ENCODE measurements at regions not wholly inside any gene's neighbourhood (a gene's known extent, or its start where the extent isn't known, plus 50 kb on each side); places are given as distances from the start of the nearest gene placed in this dataset.

DNA sequence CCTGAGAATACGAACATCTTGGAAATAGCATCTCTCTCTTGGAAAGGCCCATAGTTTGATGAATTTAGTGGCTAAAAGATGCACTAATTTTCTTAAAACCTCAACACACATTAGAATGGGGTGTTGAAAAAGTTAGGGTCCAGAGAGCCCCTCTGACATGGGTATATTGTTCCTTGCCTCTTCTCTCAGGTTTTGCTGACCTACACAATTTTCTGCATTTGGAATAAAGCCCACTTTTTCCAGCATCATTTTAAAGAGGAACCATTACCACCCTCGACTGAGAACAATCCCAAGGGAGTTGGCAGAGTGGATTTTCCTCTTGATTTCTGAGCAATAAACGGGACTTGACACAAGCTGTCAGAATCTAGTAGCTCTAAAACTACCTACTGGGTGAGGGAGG is 156.1 kb downstream of the PMP22 start:
- DNase-seq = no peak

DNA sequence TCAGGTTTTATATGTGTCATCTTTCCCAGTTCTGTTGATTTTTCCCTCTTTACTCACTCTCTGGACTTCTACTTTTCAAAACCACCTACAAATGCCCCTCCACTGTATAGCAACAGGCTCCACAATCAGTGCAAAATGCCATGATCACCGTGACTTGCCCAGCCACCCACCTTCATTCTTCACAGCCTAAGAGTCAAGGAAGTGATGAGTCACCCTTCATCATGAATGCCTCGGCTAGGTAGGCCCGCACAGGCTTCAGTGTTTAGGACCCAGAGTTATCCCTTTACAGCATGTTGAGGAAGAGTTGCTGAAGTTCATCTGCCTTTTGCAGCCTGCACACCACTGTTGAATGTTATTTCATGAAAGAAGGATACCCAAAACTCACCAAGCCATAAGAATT is 158.6 kb downstream of the PMP22 start:
- no peak for DNase-seq

DNA sequence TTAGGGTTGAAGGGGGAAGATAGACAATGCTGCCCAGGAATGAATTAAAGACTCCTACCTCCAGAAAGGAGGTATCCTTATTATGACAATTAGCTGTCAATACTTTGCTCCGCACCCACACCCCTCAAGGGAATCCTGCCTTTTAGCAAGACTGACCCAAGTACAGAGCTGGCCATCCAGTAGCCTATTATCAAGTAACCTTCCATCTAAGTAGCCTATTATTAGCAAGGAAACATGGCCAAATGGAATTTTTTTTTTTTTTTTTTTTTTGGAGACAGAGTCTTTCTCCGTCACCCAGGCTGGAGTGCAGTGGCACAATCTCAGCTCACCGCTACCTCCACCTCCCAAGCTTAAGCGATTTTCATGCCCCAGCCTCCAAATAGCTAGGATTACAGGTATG is 161.3 kb downstream of the PMP22 start:
- no peak for DNase-seq

DNA sequence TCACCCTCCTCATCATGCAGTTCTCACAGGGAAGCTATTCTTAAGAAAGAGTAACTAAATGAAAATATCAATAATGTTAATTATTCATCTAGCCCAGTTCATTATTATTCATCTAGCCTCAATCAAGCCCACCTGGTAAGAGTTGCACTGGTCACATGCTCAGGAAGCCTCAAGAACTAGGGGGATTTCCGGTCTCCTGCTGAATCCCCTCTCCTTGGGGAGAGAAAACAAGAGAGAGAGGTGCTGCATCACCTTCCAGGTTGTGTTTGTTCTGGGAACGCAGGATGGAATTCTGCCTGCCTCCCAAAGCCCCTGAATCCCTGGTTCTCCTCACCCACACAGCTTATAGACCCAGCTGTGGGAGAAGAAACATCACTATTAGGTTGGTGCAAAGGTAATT is 164.0 kb downstream of the PMP22 start:
- DNase-seq = no peak

DNA sequence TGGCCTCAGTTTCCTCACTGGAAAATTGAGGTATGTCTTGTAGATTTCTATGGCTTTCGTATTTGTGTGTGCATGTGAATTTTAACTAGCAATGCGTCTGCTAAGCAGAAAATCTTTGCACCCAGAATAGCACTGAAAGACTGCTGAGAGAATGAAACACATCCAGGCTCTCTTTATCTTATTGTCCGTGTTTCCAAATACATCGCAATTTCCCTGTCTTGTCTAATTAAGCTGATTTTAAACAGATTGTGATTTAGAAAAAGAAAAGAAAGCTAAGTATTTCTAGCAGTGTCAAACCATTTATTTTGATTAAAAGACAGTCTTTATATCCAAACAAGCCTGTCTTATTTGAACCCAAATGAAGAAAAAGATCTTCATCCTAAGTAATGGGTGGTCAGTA is 168.6 kb downstream of the PMP22 start:
- DNase-seq = no peak

DNA sequence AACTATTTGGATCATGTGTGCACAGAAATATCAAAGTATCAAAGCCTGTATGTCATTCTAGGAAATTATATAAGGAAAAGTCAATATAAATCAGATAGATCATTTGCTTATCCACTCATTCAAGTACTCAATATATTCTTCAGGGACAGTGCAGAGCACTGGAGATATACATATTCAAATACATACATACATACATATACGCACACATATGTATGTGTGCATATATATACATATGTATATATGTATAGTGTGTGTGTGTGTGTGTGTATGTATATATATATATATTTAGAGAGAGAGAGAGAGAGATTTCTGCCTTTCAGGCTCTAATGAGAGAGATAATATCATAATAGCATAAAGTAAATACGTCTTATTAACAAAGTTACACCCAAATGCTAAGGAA is 169.2 kb downstream of the PMP22 start:
- DNase-seq = no peak

DNA sequence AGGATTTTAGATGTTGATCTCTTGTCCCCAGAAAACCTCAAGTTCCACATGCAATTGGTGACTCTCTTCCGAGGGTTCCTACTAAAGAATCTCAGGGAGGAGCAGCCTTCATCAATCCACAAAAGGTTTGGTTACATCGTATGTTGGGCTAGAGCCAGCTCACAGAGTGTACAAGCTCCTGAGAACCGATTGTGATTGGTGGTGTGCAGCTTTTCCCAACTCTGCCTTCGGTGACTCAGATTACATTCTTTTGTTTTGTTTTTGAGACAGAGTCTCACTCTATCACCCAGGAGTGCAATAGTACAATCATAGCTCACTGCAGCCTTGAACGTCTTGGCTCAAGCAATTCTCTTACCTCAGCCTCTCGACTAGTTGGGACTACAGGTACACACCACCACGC is 172.4 kb downstream of the PMP22 start:
- no peak for DNase-seq

DNA sequence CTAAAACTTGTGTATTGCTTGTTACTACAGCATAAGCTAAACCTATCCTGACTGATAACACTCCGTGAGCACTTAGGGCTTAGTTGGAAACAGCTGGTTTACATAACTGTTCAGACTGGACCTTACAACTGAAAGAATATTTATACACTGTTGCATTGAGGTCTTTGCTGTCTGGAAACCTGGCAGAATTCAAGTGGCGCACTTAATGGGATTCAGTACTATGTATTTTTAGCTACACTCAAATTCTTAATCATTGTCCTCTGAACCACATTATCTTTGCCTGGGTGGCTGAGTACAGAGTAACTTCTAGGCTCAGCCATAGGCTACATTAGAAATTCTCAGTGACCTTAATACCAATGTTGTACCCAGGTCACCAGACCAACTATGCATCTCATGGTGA is 172.9 kb downstream of the PMP22 start:
- no peak for DNase-seq

DNA sequence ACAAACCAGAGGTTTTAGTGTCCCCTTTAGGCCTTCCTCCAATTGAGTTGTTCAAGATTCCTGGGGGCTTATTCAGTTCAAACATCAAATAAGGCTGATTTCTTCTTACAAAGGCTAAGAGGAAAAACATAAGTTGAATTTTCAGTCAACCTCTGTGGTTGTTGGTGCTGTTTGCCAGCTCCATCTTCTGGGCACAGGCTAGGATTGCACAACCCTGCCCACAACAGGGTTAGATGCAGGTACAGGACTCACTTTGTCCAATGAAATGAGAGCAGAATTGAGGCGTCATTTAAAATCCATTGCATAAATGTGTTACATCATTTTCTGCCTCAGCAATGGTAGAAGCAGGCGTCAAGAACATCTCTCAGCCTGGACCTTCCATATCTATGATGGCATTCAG is 173.3 kb downstream of the PMP22 start:
- no peak for DNase-seq

DNA sequence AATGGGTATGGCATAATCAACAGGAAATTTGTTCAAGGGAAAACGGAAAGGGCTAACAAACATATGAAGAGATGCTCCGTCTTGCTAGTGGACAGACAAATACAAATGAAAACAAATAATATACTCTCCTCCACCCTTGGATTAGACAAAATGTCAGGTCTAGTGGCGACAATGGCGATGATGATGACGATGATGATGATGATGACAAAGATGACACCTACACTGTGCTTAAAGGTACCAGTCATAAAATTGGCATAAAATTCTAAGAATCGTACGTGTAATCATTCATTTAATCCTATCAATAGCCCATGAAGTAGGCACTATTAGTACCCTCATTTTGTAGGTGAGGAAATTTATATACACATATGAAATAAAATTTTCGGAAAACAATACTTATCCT is 174.6 kb downstream of the PMP22 start:
- DNase-seq = no peak

DNA sequence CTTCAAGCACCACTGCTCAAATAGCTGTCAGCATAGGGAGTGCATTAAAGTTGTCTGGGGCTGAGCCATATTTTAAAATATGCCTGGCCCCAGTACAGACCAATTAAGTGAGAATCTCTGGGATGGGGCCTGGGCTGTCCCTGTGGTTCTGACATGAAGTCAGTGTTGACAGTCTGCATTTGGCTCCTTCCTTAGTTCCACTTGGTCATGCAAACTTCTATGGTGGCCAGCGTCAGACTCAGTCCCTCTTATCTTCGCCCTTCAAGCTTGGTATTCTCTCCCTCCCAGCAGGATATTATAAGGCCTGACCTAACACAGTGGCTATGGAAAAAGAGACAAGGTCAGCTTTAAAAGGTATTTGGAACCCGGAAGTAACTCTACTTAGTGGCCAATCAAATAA is 177.2 kb downstream of the PMP22 start:
- DNase-seq = no peak

GRCh38 chr17:15086776-15087295 is 178.3 kb downstream of the PMP22 start:
- DNase-seq = no peak

- DNase-seq = no peak
Observed at GRCh38 chr17:15085890-15086677, 179.0 kb downstream of the PMP22 start.

DNA sequence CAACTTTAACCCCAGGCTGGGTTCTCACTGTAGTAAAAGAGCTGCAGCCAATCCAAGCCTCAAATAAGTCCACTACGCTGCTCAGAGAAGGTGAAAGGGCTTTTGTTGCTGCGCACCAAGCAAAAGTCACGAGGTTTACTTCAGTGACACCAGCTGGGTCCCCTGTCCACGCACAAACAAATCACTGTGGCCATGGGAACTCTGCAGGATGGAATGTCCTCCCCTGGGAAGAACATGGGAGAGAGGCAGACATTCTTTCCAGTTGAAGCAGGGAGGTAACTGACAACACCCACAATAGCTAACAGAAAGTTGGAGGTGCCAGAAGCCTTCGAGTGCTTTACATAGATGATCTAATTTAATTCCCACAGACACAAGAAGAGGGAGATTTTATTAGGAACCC is 181.9 kb downstream of the PMP22 start:
- no peak for DNase-seq

GRCh38 chr17:15081008-15081407 is 184.1 kb downstream of the PMP22 start:
- DNase-seq = no peak

DNA sequence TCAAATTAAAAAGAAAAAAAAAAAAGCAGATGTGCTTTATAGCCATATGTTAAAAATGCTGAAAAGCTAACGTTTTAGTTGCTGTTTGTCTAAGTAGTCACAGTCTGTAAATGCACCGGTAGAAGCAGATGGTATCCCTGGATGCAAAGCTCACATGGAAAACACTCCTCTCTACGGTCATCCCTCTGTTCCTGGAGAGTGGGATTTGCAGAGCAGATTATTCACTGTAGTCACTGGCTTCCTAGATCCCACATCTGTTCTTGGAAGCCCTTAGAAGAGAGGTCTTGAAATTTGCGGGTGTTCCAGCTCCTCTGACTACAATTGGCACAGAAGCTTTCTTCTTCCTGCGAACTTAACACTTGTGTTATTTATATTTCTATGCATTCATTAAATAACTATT is 186.6 kb downstream of the PMP22 start:
- DNase-seq = no peak

- DNase-seq = no peak
Observed at GRCh38 chr17:15076991-15077663, 188.0 kb downstream of the PMP22 start.

GRCh38 chr17:15051933-15052332 is 213.2 kb downstream of the PMP22 start:
- DNase-seq = no peak

DNA sequence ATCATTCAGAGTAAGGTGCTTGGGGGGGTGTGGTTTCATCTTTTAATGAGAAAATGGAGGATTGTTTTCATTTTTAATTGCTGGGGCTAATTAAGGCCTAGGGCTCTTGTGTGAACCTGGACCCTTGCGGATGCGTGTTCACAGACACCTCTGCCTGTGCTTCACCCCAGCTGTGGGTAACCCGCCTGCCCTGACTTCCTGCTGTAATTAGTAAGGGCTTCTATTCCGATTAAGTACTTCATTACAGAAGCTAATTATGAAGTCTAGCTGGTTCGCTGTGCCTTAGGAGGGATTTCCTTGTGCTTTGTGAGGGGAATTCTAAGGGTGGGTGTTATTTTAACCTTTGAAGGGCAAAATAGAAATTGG is 215.3 kb downstream of the PMP22 start:
- DNase-seq = no peak

DNA sequence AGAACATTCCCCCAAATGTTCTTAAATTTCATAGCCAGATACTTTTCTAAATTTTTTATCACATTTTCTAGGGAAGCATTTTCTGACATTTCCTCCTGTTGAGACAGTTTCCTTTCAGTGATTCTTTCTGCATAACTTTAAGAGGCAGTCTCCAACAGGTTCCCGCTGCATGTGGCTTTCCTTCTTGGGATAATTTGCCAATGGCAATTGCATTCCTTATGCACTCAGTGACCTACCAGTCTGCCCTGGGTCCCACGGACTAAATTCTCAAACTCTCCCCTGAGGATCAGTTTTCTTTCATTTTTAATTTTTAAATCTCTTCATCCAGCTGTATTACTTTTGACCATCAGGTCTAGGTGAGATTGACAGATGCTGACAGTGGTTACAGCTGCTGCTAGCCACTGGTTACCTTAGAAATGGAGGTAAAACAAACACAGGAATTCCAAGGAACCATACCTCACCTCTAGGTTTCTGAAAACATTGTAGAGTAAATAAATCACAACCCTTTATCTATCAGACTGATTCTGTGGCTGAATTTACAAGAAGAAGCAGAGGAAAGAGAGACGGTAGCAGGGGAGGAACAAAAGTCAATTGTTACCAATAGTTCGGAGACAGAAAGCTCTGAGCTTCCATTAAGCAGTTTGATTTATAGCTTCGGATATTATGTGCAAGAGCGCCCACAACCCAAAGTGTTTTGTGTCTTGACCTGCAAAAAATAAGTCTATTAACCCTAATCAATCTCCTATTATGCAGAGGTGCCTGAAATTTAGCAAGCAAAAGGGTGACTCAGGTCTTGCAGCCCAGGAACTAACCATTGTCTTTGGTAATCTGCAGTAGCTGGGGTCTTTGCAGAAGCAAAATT is 216.0 kb downstream of the PMP22 start:
- DNase-seq = no peak

DNA sequence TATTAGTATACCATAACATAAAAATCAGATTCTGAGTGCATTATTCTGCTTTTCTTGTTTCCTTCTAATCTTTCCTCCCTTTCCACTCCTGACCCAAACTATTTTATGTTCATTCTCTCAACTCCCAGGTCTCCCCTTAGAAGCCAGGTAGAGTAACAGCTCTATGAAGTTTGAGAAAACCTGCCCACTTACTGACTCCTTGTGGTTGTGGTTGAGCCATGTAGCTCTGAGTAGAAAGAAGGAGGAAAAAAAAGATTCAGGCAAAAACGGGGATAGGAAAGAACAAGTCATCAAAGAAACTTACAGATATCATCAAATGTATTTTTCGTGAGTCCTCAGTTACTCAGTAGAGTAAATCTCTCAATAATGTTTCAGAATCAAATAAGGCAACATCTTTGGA is 216.7 kb downstream of the PMP22 start:
- DNase-seq = no peak

DNA sequence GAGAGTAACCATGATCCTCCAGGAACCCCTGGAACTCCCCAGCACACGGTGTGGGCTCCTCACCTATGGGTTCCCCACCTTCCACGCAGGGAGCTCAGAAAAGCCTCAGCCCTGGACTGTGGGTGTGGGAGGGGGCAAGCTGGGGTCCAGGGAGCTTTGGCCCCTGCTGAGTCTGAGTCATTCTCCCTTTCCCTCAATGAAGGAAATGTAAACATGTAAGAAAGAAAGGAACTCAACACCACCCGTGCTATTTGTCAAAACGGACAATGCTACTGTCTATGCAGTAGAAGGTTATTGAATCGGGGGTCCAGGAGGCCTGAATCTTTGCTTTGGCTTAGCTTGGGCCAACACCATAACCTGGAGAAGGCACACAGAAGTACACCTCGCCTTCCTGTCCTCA is 222.8 kb downstream of the PMP22 start:
- no peak for DNase-seq

DNA sequence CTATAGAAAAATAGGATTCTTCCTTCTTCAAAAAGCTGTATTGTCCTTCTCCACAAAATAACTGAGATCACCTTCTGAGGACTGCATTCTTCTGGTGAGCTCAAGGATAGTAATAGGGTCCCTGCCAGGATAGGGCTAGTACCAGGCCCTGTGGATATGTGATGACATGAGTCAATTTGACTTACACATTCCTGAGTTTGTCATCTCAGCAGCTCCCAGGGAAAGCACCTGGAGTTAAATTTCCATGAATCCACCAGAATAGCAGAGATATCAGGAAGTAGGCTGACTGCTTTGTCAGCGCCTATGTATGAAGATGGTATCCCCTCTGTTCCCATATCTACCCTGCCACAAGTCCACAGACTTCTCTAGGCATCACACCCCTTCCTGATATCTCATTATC is 225.8 kb downstream of the PMP22 start:
- no peak for DNase-seq

DNA sequence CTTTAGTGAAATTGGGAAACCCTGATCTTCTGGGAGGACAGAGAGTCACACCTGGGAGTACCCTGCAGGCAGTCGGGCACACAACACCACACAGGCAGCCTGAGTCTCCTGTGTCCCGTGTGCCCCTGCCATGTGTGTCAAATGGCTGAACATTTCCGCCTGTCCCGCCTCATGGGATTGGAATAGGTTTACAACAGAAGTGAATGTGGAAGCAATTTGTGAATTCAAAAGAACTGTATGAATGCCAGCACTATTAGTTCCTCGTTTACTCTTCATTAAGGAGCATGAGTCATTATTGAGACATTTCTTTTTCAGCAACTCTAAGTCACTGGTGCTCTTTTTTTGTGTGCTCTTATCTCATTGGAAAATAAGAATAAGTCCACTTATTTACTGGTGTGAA is 226.5 kb downstream of the PMP22 start:
- DNase-seq = no peak

Data from activated CD4-positive, CD25-positive, alpha-beta regulatory T cell (primary cell).